Ovary (tissue), 7 donors: ENCODE measurements at regions not wholly inside any gene's neighbourhood (a gene's known extent, or its start where the extent isn't known, plus 50 kb on each side); places are given as distances from the start of the nearest gene placed in this dataset.

Experiments
- DNase-seq, 5 donors: peaks; one replicate each; pipeline ENCODE4 v3.0.0-alpha.2; 2019 to 2020
- H3K27ac ChIP-seq, 2 donors: fragments of 200-600 bp; one replicate each; pipeline versions ENCODE4 v1.5.1 to v1.8.0; 2019 to 2022
- H3K27me3 ChIP-seq: fragments of 200-600 bp; one replicate; pipeline ENCODE4 v1.8.0; 2022
- H3K36me3 ChIP-seq: fragments of 200-600 bp; sonication (generic); one replicate; pipeline ENCODE4 v1.5.1; 2019
- H3K4me1 ChIP-seq: one replicate; pipeline ENCODE4 v1.8.1; 2013; ENCODE audit warnings: mild to moderate bottlenecking, moderate library complexity; ENCODE audit not compliant: insufficient read depth
- H3K4me3 ChIP-seq: fragments of 200-600 bp; sonication (generic); one replicate; pipeline ENCODE4 v1.5.1; 2017
- H3K9me3 ChIP-seq, 2 donors: fragments of 200-600 bp in 1 of 2; sonication (generic) in 1 of 2; one replicate each; pipeline versions ENCODE4 v1.5.1 to v1.8.1; 2013 to 2019; ENCODE audit warnings: mild to moderate bottlenecking in 1 of 2, moderate library complexity in 1 of 2
- CTCF ChIP-seq, 3 donors: fragments of 450-650 bp in 2 of 3; fragments of 200-600 bp in 1 of 3; IDR thresholded peaks; one replicate each; pipeline versions ENCODE4 v1.5.1 to v1.8.0; 2016 to 2022; ENCODE audit warnings: antibody characterized with exemption in 3 of 3, mild to moderate bottlenecking in 1 of 3
- EP300 ChIP-seq: sonication (generic); formaldehyde crosslinking; IDR thresholded peaks from one replicate; pipeline ENCODE4 v1.6.1; 2017; ENCODE audit warnings: antibody characterized with exemption
- POLR2A ChIP-seq: fragments of 450-650 bp; IDR thresholded peaks from one replicate; pipeline ENCODE4 v1.6.1; 2017; ENCODE audit warnings: antibody characterized with exemption, mild to moderate bottlenecking, moderate library complexity
- WGBS, 3 donors: extraction: QIAGEN DNeasy Blood & Tissue Kit in 1 of 3; methylation state at CpG; one replicate each; pipeline versions ENCODE4 v1.1.5 to v1.1.7; 2013 to 2017; 5-methylcytosine and 5-hydroxymethylcytosine counted together
- intact Hi-C, 4 donors: fragments of 100-400 bp; cut with DNase I; formaldehyde crosslinking; loops; one replicate each; pipeline versions ENCODE4 v1.11.0 to v1.15.1; 2022 to 2023
- donor health status: DM: no; HTN: no; CAD: no; lungs with moderate emphysema.
- donor health status: DM: no; HTN: no; CAD: no.
- donor health status: Bipolar disorder and iron deficiency.
- donor health status: DM: no; HTN: no; CAD: no.
- donor health status: DM: yes; HTN: yes; CAD: no.

DNA sequence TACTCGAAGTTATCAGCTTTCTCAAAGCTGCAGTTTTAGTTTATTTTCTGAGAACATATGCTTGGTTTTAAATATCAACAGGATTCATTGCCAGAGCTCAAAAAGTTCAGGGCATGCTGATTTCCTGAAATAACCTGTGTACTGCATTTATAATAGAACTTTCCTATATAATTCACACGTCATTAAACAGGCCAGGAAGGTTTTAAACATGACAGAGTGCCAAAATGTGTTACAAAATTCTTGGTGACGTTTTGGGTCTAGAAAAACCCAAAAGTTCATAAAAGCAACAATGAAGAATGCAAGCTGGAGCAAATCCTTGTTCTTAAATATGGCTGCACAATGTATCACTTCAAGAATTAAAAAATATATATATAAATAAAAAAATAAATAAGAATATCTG is 1139.1 kb downstream of the CDH11 start:
- no peaks in the 10 kb centered on the region for H3K36me3 ChIP-seq
- no peak overlapping the region for H3K27ac ChIP-seq
- DNase-seq = no peak
- H3K27me3 ChIP-seq = no peaks in the 10 kb centered on the region
- H3K9me3 ChIP-seq = no peaks in the 10 kb centered on the region
- H3K4me3 ChIP-seq = no peak overlapping the region
- no peak for TF ChIP-seq POLR2A
- intact Hi-C loops = no loop called here
- WGBS, 3 donors = 17 to 27% (median 18%) methylated on average over 3 of the region's 3 CpGs
- H3K4me1 ChIP-seq = no peaks in the 10 kb centered on the region

DNA sequence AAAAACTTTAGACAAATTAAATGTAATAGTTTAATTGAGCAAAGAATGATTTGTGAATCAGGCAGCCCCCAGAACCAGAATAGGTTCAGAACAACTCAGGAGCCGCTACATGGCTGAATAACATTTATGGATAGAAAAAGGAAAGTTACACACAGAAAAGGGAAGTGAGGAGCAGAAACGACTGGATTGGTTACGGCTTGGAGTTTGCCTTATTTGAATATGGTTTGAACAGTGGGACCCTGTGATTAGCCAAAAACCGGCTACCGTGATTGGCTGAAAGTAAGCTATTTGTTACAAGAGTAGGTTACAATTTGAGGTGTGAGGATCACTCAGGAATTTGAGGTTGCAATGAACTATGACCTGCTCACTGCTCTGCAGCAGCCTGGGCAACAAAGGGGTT is 1139.8 kb downstream of the CDH11 start:
- Histone ChIP-seq H3K4me1 (no peaks in the 10 kb centered on the region), H3K36me3 (no peaks in the 10 kb centered on the region), H3K27me3 (no peaks in the 10 kb centered on the region), H3K9me3 (no peaks in the 10 kb centered on the region), H3K27ac (no peak overlapping the region), H3K4me3 (no peak overlapping the region)
- no peak for DNase-seq
- intact Hi-C loops = no loop called here
- 85 to 90% (median 88%) methylated on average over 5 of the region's 5 CpGs for WGBS, 3 donors
- TF ChIP-seq CTCF (IDR thresholded peaks at IDR 0.05) = no peak
- TF ChIP-seq POLR2A = no peak
- no peak for TF ChIP-seq EP300

DNA sequence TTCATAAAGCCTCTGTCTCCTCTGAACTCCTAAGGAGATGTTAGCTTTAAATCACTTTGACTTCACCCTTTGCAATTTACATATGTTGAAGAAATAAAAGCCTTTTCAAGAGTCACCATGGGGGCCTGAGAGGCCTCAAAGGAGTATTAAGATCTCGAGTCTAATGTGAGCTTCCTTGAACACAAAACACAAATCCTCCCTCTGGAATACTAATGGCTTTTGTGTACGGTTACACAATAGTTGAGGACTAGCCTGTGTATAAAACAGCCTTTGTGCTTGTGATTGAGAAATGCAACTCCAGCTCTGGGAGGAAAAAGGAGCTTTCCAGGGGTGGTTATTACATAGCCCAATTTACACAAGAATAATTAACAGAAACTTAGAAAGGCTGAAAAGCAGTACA is 1140.2 kb downstream of the CDH11 start:
- H3K4me1 ChIP-seq = no peaks in the 10 kb centered on the region
- H3K36me3 ChIP-seq = no peaks in the 10 kb centered on the region
- no peak overlapping the region for H3K27ac ChIP-seq
- no peak for DNase-seq
- 60 to 78% (median 66%) methylated on average over 2 of the region's 2 CpGs for WGBS, 3 donors
- no peaks in the 10 kb centered on the region for H3K9me3 ChIP-seq
- intact Hi-C loops = no loop called here
- no peak overlapping the region for H3K4me3 ChIP-seq
- TF ChIP-seq POLR2A (no peak), CTCF (IDR thresholded peaks at IDR 0.05) (no peak), EP300 (no peak)
- H3K27me3 ChIP-seq = no peaks in the 10 kb centered on the region

- Histone ChIP-seq H3K4me3 (no peak overlapping the region), H3K27me3 (no peaks in the 10 kb centered on the region), H3K4me1 (no peaks in the 10 kb centered on the region), H3K9me3 (no peaks in the 10 kb centered on the region), H3K36me3 (no peaks in the 10 kb centered on the region), H3K27ac (no peak overlapping the region)
- intact Hi-C loops = no loop called here
- 75 to 87% (median 79%) methylated on average over 3 of the region's 3 CpGs for WGBS, 3 donors
- no peak for TF ChIP-seq POLR2A
- no peak for TF ChIP-seq CTCF (IDR thresholded peaks at IDR 0.05)
- no peak for TF ChIP-seq EP300
- no peak for DNase-seq
These were observed 1141.1 kb downstream of the CDH11 start for GRCh38 chr16:63980763-63981162.

- Histone ChIP-seq H3K36me3 (no peaks in the 10 kb centered on the region), H3K4me3 (no peak overlapping the region), H3K27me3 (no peaks in the 10 kb centered on the region), H3K4me1 (no peaks in the 10 kb centered on the region), H3K9me3 (no peaks in the 10 kb centered on the region), H3K27ac (no peak overlapping the region)
- TF ChIP-seq CTCF (IDR thresholded peaks at IDR 0.05) (no peak), EP300 (no peak), POLR2A (no peak)
- DNase-seq = no peak
- intact Hi-C loops = no loop called here
These were observed 1143.6 kb downstream of the CDH11 start for GRCh38 chr16:63978240-63978639.
